Parathyroid adenoma (tissue), 2 donors: ENCODE measurements at regions not wholly inside any gene's neighbourhood (a gene's known extent, or its start where the extent isn't known, plus 50 kb on each side); places are given as distances from the start of the nearest gene placed in this dataset.

Experiments
- H2AFZ ChIP-seq: fragments of 300-600 bp; sonication (generic); one replicate; pipeline ENCODE4 v1.7.0; 2017; ENCODE audit warnings: antibody characterized with exemption, mild to moderate bottlenecking
- H3K27ac ChIP-seq: fragments of 300-600 bp; sonication (generic); one replicate; pipeline ENCODE4 v1.7.0; 2017
- H3K27me3 ChIP-seq: fragments of 300-600 bp; sonication (generic); one replicate; pipeline ENCODE4 v1.7.0; 2017; ENCODE audit warnings: low read length; ENCODE audit not compliant: control insufficient read depth, insufficient read depth
- H3K36me3 ChIP-seq: fragments of 300-600 bp; sonication (generic); one replicate; pipeline ENCODE4 v1.7.0; 2017; ENCODE audit warnings: low read length; ENCODE audit not compliant: control insufficient read depth, insufficient read depth
- H3K4me1 ChIP-seq: fragments of 300-600 bp; sonication (generic); one replicate; pipeline ENCODE4 v1.7.0; 2017; ENCODE audit warnings: control low read depth
- H3K4me2 ChIP-seq: fragments of 300-600 bp; sonication (generic); one replicate; pipeline ENCODE4 v1.7.0; 2017; ENCODE audit warnings: low read length
- H3K4me3 ChIP-seq: fragments of 300-600 bp; sonication (generic); one replicate; pipeline ENCODE4 v1.7.0; 2017; ENCODE audit warnings: low read depth, low read length
- H3K79me2 ChIP-seq: fragments of 300-600 bp; sonication (generic); one replicate; pipeline ENCODE4 v1.7.0; 2017; ENCODE audit warnings: control low read depth
- H3K9ac ChIP-seq: fragments of 300-600 bp; sonication (generic); one replicate; pipeline ENCODE4 v1.7.0; 2017; ENCODE audit warnings: mild to moderate bottlenecking
- H3K9me3 ChIP-seq: fragments of 300-600 bp; sonication (generic); one replicate; pipeline ENCODE4 v1.7.0; 2017; ENCODE audit warnings: low read length; ENCODE audit not compliant: control insufficient read depth
- CTCF ChIP-seq: fragments of 300-600 bp; sonication (generic); IDR thresholded peaks from one replicate; pipeline ENCODE4 v1.7.0; 2017; ENCODE audit warnings: antibody characterized with exemption, mild to moderate bottlenecking
- donor health status: primary hyperparathyroidism.

DNA sequence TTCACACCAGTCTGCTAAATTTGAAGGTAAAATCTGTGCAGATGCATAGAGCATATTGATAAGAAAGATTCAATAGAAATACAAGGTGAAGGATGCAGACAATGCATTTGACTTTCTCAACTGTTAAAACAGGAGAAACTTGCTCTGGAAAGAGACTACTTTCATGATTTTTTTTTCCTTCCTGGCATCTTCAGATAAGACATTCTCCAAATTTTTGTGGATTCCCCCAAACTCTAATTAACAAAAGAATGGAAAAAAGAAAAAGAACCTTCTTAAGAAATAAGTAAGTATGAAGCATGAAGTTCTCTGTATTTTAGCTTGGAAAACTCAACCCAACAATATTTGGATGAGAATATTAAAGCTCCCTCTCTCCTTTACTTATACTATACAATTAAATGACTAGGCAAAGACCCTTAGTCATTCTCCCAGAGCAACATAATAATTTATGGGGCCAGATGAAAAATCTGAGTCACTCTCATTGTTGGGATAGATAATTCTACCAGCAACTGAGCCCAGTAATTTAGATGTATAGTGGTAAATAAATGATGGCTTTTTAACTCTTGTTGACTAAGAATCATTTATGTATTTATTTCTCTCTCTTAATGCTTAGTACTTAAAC lies 298.7 kb upstream of the COL3A1 start:
- Histone ChIP-seq H3K9me3 (no peaks in the 10 kb centered on the region), H3K9ac (no peak overlapping the region)
- no peak for TF ChIP-seq CTCF

DNA sequence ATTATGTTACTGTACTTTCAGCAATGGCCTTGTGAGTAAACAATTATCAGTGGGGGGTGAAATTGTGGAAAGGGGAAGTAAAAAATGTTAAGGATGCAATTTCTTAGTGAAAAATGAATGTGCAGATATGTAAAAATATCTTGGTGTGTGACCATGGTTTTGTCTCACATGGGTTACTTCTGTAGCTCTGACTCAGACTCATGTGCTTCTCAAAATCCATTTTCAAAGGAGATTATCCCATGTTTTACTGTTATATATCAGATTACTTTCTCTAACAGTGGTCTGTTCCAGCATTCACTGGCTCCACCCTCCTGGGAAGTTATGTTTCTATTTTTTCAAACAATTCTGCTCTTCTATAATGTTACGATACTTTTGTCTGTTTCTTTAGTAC lies 298.2 kb upstream of the COL3A1 start:
- Histone ChIP-seq H3K27ac (no peak overlapping the region), H3K79me2 (no peaks in the 10 kb centered on the region), H3K9ac (no peak overlapping the region), H3K4me3 (no peak overlapping the region), H2AFZ (no peak overlapping the region), H3K9me3 (no peaks in the 10 kb centered on the region), H3K4me2 (no peak overlapping the region), H3K36me3 (no peaks in the 10 kb centered on the region), H3K4me1 (no peaks in the 10 kb centered on the region), H3K27me3 (no peaks in the 10 kb centered on the region)
- no peak for TF ChIP-seq CTCF

More for the DNA sequence above, 298.7 kb upstream of the COL3A1 start:
- Histone ChIP-seq H3K4me3 (no peak overlapping the region), H3K27ac (no peak overlapping the region), H2AFZ (no peak overlapping the region), H3K27me3 (no peaks in the 10 kb centered on the region), H3K36me3 (no peaks in the 10 kb centered on the region), H3K79me2 (no peaks in the 10 kb centered on the region), H3K4me1 (no peaks in the 10 kb centered on the region), H3K4me2 (no peak overlapping the region)

- H3K4me1 ChIP-seq = no peaks in the 10 kb centered on the region
- no peak overlapping the region for H3K9ac ChIP-seq
- TF ChIP-seq CTCF = no peak
- no peak overlapping the region for H3K27ac ChIP-seq
- no peak overlapping the region for H2AFZ ChIP-seq
- no peak overlapping the region for H3K4me2 ChIP-seq
- no peaks in the 10 kb centered on the region for H3K79me2 ChIP-seq
- no peaks in the 10 kb centered on the region for H3K36me3 ChIP-seq
- no peak overlapping the region for H3K4me3 ChIP-seq
- no peaks in the 10 kb centered on the region for H3K27me3 ChIP-seq
- no peaks in the 10 kb centered on the region for H3K9me3 ChIP-seq
Measured at GRCh38 chr2:188677142-188677541, 297.0 kb upstream of the COL3A1 start.

GRCh38 chr2:188678882-188679281 lies 295.3 kb upstream of the COL3A1 start:
- TF ChIP-seq CTCF = no peak
- Histone ChIP-seq H3K27ac (no peak overlapping the region), H3K9me3 (no peaks in the 10 kb centered on the region), H3K79me2 (no peaks in the 10 kb centered on the region), H2AFZ (no peak overlapping the region), H3K9ac (no peak overlapping the region), H3K4me2 (no peak overlapping the region), H3K27me3 (no peaks in the 10 kb centered on the region), H3K4me3 (no peak overlapping the region), H3K4me1 (no peaks in the 10 kb centered on the region), H3K36me3 (no peaks in the 10 kb centered on the region)

GRCh38 chr2:188682838-188683237 lies 291.3 kb upstream of the COL3A1 start:
- H3K9me3 ChIP-seq = no peaks in the 10 kb centered on the region
- H3K36me3 ChIP-seq = no peaks in the 10 kb centered on the region
- no peak overlapping the region for H2AFZ ChIP-seq
- no peak overlapping the region for H3K9ac ChIP-seq
- no peak overlapping the region for H3K4me3 ChIP-seq
- no peak for TF ChIP-seq CTCF
- no peaks in the 10 kb centered on the region for H3K79me2 ChIP-seq
- no peak overlapping the region for H3K4me2 ChIP-seq
- no peaks in the 10 kb centered on the region for H3K4me1 ChIP-seq
- H3K27ac ChIP-seq = no peak overlapping the region
- no peaks in the 10 kb centered on the region for H3K27me3 ChIP-seq
